GM21367 (cell line): ENCODE measurements at regions not wholly inside any gene's neighbourhood (a gene's known extent, or its start where the extent isn't known, plus 50 kb on each side); places are given as distances from the start of the nearest gene placed in this dataset.

Experiments
- ATAC-seq: cut with Tn5 transposase; IDR thresholded peaks from one replicate; pipeline ENCODE4 v1.9.1; 2021; ENCODE audit not compliant: unreplicated experiment

DNA sequence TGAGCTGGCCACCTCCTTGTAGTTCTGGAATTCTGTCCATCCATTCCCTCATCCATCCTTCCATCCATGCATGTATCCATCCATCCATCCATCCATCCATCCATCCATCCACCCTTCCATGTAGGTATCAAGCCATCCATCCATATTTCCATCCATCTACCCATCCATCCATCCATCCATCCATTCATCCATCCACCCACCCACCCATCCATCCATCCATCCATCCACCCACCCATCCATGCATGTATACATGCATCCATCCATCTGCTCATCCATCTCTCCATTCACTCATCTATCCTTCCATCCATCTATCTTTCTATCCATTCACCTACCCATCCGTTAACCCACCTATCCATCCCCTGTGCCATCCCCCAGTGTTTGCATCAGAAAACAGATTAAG lies 153.6 kb upstream of the STX18 start:
- no peak for ATAC-seq

DNA sequence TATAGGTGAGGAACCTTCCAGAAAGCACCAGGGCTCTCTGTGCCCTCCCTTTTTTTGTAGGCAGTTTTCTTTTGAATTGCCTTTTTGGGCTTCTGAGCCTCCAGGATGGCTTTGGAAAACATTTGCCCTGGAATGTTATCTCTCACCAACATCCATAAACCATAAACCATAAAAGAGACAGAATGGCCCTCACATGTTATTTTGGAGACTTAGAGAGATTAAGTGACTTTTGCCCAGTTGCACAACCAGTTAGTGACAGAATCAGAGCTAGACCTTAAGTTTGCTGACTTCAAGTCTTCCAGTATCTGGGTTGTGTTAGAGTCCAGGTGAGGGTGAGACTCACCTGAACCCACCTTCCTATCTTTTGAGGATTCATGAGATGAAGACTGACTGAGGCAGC lies 153.0 kb upstream of the STX18 start:
- ATAC-seq = no peak

DNA sequence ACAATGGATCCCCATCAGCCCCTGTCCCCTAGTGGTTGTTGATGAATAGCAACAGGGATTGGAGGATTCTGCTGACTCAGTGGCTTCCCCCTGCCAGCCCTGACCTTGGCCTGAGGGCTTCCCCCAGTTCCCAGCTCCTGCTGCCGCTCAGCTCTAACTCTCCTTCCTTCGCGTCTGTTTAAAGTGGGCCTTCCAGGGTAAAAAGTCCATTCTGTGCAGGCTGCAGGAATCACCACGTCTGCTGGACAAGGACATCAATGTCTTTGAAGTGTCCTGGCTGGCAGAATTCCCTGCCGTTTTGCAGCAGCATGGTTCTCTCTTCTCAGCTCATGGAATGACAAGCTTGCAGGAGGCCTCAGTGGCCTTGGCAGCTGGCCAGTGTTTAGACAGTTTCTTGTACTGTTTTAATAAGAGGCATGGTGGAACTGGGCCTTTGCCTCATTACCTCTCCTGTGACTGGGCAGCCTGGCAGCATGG lies 152.5 kb upstream of the STX18 start:
- ATAC-seq = no peak

DNA sequence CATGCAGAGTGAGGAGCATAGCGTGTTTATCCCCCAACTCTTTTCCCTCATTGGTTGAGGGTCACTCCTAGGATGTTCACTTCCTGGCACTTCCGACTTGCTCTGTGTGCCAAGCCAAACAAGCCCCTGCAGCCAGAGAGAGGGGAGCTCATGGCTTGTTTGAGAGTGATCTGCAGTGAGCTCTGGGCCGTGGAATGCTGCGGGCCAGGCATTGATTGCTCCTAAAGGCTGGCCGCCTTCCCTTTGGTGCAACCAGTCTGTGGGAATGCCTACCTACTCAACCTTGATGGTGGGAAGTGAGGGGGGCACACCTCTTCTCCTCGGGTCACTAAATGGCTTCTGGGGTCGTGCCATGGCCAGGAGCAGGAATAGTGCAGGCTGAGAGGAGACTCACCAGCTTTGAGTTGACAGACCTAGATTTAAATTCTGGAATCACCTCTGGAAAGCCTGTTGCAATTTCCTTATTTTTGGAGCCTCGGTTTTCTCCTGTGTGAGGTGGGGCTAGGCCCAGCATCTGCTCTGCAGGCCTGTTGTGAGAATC lies 152.0 kb upstream of the STX18 start:
- ATAC-seq = no peak

DNA sequence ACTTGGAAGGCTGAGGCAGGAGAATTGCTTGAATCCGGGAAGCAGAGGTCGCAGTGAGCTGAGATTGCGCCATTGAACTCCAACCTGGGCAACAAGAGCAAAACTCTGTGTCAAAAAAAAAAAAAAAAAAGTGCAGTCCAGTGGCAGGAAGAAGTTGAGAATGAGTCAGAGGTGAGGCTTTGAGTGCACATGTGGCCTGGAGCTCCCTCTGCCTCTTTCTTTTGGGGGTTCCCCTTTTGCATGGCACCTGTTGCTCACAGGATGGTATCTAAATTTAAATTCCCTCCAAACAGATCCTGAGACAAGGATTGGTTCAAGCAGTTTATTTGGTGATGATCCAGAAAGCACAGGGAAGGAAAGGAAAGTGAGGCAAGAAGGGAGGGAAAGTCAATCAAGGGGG lies 151.4 kb upstream of the STX18 start:
- ATAC-seq = no peak

DNA sequence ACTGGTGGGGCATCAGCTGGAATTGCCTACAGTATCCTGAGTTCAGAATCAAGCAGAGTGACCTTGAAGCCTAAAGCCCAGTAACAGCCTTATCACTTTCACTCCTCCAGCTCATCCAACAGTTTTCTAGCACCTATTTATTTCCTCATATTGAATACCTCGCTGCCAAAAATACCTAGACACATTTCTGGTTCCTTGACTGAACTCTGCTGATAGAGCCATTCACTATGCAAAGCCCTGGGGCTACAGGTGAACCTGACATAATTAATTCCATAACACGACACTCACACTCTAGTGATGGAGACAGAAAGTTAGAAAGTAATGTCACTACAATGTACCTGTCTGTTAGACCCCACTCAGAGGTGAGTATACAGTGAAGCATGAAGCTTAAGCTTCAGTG lies 149.0 kb upstream of the STX18 start:
- no peak for ATAC-seq

DNA sequence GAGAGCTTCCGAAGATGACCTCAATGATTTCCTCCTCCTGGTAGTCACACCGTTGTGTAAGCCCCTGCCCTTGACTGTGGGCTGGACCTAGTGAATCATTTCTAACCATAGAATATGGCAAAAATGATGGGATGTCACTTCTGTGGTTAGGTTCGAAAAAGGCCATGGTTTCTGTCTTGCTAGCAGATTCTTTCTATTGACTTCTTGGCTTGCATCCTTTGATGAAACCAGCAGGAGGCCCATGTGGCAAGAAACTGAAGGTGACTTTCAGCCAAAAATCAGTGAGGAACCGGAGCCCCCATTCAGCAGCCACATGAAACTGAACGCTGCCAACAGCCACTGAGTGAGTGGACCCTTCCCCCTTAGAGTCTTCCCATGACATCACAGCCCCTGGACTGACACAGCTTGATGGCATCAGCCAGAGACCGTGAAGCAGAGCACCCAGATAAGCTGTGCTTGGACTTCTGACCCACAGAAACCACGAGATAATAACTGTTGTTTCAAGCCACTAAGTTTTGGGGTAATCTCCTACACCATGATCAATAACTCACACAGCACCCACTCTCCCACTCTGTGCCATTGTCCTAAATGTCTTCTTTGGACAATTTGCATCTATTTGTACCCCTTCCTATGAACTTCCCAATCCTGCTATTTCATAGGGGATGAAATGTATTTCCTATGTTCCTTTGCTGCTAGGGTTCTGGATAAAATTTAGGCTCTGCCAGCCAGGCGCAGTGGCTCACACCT lies 148.0 kb upstream of the STX18 start:
- peak; percentile 75 for ATAC-seq

DNA sequence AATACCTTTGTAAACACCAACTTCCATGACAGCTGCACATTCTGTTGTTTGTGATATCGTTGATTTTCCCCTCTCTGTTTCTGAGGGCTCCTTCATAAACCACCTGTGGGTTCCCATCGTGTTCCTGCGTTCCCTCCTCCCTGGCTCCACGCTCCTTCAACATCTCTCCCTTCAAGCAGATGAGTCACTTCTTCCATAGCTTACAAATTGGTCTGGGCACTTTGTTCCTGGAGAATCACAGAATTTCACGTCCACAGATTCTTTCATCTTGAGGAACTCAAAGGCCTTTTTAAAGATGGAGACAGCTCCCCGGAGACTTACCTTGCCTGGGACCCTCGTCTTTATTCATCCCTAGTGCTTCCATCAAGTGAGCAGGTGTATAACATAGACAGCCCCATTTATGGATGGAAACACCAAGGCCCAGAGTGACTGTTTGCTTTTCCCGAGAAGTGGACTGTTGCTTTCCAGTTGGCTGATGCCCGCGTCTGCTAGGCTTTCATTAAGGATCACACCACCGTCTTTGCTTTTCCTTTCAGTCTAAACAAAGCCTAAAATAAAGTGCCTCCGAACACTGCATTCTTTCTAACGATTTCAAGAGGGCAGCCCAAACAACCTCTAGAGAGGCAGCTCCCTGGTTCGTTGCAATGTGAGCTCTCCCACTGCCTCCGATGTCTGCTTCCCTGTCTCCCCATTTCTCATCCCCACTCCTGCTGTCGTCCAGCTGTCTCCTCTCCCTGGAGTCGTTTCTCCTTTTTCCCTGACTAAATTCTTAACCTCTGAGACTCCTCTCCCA lies 146.3 kb upstream of the STX18 start:
- ATAC-seq = no peak

DNA sequence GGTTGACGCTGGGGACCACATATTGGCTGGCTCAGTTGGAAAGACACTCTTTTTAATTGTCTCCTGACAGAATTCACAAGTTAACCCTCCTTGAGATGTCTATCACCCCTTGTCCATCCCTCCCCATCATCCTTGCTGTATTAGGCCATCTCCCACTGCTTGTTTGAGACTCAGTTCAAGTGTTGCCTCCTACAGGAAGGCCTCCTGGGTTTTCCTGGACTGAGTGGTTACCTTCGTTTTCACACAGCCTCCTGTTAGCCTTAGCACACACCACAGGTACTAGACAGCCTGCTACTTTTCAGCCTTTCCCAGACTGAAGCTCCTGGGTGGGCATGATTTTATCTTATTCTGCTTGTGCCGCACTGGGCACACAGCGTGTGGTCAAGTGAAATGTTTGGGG lies 145.3 kb upstream of the STX18 start:
- ATAC-seq = no peak

DNA sequence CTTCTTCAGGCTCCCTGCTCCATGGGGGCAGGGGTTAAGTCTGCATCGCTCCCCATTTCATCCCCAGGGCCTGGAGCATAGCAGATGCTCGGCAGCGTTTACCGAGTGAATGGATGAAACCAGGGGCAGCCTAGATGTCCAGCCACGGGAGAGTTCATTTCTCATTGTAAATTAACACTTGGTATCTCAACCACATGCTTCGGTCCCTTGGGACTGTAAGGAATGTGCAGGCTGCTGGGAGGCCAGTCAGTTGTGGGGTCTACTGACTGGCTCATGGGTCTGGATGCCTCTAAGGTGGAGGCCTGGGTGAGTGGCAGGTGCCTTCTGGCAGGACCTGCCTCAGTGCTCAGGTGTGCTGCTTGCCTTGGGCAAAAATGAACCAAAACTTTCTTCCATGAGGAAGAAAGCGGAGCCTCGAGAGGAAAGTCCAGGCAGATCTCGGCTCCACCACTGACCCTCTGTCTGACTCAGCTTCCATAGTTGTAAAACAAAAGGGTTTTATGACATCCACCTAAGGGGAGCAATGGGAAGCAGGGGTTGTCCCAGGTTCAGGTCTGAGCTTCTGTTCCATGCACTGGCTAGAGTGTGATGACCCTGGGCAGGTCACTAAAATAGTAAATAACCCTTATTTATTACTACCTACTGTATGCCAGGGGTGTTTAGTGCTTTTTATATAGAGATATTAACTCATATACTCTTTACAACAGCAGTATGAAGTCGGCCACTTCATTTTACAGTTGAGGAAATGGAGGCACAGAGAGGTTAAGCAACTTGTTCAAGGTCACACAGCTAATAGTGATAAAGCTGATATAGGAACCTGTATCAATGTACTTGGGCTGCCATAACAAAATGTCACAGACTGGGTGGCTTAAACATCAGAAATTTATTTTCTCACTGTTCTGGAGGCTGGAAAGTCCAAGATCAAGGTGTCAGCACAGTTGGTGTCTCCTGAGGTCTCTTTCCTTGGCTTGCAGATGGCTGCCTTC lies 144.3 kb upstream of the STX18 start:
- ATAC-seq = no peak

DNA sequence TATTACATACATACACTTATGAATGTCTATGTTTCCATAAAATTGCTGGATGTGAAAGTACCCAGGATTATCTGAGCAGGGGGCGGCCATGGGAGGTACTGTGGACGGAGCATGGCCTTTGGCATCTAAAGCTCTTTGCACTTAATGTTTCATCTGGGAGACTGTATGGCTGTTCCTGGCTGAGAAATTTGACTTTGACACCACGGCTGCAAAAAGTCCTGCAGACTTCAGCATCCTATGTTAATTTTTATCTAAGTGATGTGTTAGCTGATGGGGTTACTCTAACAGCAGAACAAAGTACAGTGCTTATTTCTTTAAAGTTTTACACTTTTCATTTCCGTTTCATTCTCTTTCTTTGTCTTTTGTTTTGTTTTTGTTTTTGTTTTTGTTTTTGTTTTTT lies 139.8 kb upstream of the STX18 start:
- no peak for ATAC-seq

DNA sequence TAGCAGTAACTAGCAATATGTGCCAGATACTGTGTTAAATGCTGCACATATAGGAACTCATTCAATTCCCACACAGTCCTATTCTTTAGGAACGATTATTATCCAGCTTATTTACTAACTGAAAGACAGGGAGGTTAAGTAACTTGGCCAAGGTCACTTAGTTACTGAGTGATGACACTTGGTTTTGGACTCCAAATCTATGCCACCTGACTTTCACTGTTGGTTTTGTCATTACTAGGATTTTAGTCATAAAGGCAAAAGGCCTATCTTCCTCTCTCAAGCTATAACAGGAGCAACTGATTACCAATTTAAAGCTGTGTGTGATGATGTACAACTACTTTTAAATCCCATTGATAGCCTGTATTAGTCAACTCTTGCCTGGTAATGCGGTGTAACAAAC lies 138.9 kb upstream of the STX18 start:
- ATAC-seq = no peak

DNA sequence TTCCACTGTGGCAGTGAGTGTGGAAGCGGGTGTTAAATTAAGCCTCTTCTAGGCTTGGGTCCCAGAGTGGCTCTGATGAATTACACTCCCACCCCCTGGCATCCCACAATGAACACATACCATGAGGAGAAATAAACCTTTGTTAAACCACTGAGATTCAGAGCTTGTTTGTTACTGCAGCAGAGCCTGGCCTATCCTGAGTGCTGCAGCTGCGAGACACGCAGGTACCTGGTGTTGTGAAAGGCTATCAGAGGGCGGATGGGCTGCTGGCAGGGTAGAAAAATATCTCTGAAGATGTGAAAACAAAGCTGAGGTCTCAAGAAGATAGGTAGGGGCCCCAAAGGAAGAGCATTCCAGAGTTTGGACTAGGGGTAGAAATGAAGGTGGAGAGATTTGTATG lies 138.4 kb upstream of the STX18 start:
- no peak for ATAC-seq

DNA sequence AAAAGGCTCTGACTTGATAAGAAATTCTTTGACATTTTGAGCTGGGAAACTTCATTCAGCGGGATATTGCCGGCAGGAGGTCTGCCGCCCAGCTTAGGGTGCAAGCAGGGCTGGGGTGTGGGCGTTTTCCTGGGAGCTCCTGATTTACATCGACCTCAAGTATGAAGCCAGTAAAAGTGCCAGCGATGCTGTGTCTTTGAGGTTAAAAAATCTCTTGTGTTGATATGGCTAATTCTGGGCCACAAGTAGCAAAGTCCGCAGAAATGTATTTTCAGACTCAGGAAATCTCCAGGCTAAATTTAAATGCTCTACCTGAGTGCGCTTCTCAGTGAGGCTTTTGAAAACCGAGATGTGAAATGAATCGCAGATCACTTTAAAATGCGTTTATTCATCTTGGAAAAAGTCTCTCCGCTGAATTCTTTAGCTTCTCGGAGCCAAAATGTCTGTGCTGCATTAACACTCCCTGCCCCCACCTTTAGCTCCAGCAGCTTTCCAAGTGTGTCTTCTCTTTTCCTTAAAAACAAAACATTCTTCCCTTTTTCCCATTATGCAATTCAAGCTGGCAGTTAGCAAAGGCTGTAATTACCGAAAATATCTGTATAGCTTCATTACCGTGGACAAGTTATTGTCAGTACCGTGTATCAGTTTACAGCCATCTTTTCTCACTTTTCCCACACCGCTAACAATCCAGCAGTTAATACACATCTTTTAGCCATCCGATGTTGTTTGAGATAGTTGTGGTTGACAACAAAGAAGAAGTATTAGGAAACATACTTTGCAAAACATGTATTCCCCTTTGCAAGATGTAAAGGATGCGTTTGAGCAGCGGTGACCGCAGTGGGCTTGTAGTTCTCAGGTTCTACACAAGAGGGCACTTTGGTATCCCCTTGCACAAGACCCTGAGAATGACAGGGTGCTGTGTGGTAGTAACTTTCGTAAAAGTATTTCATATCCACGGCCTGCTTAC lies 136.0 kb upstream of the STX18 start:
- ATAC-seq = no peak

DNA sequence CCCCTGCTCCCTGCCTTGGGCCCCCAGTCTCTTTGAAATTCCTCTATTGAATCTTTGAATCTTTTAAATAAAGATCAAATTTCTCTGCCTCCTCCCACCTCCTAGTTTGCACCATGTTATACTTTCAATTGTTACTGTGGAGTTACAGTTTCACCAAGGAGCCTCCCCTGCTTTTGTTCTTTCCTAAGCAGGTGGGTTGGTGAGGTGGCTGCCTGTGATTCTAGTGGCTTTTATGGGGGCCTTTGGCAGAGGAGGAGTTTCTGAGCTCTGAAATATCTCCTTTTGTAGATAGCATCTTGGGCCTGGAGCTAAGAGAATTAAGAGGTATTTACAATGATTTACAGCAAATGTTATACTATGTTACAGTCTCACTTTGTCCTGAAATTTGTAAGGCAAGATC lies 133.8 kb upstream of the STX18 start:
- ATAC-seq = no peak

DNA sequence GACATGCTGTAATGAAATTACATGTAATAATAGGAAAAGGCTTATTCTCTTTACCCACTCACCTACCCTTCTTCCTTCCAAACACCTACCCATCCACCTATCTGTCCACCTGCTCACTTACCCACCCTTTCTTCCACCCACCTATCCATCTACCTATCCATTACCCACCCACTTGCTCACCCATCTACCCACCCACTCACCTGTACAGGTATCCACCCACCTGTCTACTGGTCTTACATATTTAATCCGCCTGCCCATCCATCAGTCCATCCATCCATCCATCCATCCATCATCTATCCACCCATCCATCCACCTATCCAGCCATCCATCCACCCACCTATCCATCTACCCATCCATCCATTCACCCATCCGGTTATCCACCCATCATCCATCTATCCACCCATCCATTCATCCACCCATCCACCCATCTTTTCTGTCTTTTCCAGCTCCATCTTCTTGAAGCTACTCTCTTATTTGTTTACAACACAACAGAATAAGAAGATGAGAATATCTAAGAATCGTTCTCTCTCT lies 133.3 kb upstream of the STX18 start:
- no peak for ATAC-seq

DNA sequence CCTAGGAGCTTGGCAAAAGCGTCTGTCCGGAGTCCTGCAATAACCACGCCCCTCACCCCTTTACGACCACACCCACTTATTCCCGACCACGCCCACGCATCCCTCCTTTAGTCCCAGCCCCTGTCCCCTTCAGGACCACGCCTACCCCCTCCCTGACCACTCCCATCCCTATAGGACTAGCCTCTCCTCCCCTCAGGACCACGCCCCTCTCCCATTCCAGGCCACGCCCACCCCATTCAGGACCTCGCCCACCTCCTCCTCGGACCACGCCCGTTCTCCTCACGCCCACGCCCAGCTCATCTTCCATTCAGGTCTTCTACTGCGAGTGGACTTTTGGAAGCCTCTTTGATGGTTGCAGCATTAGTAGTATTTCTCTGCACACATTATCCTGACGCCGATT lies 131.2 kb upstream of the STX18 start:
- no peak for ATAC-seq

DNA sequence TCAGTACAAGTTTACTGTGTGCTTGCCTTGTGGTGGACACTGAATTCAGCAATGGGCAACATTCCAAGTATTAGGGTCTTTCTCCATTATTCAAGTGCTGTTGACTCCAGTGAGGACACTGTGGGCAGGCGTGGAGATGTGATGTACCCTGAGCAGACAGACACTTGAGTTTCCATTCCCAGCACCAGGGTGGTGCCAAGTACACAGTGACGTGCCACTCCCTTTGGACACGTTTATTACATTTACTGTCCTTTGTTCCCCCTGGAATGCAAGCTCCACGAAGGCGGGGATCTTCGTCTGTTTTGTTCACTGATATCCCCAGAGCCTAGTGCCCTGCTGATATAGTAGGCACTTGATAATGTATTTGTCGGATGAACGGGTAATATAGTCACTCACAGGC lies 130.6 kb upstream of the STX18 start:
- no peak for ATAC-seq

DNA sequence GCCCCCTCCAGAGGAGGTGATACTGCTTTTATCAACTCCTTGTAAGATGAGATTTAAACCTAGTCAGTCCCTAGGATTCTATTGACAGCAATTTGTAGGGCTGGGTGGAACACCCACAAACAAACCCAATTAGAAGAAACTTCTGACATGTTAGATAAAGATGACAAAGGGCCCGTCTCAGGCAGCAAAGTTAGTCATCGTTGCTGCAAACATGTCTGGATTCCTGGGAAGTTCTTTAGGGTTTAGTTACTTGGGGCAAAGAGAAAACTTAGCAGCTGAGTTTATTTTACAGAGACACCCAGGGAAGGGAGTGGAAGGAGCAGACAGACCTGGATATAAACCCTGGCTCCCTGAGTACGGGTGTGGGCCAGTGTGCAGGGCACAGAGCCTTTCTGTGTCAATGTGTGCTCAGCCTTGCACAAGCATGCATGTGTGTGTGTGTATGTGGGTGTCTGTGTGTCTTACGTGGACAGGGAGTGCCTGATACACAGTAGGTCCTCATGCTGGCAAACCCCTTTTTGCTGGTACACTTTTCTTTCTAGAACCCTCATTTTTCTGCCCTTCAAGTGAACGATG lies 130.0 kb upstream of the STX18 start:
- ATAC-seq = no peak
